ENCODE measurements at regions not wholly inside any gene's neighbourhood (a gene's known extent, or its start where the extent isn't known, plus 50 kb on each side); places are given as distances from the start of the nearest gene placed in this dataset.
A peak's percentile ranks its signal among the peaks of the same experiment; 100 is the strongest.

DNA sequence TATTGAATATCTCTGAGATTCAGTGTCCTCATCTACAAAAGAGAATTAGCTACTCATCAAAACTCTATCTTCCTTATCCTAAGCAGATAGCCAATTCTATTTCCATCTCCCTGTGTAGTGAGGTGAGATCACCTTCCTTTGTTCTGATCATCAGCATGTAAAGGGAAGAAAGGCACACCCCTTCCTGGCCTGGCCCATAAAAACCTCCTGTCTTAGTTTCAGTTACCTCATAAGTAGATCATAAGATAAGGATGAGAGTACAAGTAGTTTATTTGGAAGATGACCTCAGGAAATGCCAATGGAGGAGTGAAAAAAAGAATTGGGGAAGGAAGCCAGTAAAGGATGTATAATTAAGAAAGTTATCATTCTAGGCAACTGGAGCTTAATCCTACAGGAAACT lies 114.5 kb upstream of the GADL1 start:
- DNase-seq, result no peak

DNA sequence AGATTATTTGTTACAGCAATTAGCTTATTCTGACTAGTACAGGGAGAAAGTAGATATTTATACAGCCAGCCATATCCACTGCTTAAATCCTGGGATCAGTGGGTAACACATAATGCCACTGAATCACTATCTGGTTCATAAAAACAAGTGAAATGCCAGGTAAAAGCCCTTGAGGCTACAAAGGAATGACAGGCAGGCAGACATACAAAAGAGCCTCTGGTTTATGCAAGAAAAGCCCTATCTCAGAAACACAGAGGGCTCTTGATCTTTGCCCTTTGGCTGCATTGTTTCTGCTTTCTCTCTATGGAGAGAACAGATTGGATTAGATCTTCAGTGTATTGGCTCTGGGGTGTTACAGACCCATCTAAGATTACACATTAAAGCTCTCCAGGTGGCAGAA lies 115.4 kb upstream of the GADL1 start:
- DNase-seq, result no peak

DNA sequence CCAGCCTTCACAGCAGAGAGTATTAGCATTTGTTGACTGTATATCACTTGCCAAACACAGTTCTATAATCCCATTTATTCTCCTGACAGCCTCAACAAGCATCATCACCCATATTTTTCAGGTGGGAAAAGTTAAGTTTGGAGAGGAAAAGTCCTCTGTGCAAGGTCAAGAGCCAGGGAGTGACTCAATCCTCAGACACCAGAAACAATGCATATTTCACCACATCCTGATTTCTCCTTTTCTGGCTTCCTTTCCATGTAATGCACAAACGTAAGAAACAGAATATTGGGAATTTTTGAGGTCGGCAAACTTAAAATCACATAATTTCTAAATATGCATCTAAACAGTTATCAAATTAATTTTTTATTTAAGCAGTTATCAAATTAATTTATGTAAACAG lies 116.0 kb upstream of the GADL1 start:
- DNase-seq, result peak; percentile 59

DNA sequence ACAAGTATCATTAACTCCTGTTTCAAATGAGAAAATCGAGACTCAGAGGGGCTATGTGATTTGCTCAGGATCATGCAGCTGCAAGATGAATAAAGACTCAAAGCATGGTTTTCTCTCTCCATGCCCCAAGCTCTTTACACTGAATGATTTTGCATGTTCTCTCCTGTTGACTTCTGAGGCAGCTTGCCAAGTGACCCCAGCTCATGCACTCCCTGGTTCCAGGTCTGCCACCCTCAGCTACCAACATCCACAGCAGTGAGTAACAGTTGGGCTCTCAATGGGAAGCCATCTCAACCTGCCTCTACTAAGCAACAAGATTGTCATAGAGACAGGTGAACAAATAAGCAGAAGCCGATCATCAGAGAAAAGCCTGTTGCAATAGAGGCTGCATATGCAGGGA lies 116.9 kb upstream of the GADL1 start:
- DNase-seq, result no peak

DNA sequence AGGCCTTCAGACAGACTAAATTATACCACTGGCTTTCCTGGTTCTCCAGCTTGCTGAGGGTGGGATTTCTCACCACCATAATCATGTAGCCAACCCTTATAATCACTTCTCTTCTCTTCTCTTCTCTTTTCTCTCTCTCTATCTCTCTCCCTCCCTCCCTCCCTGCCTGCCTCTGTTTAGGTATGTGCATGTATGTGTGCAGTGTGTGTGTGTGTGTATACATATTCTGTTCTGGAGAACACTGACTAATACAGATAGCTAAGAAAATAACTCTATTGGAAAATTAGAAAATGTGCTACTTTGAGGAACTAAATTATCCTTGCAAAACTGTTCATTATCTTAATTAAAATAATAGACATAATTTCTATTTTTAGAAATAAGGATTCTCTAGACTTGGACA lies 118.6 kb upstream of the GADL1 start:
- no peak for DNase-seq

DNA sequence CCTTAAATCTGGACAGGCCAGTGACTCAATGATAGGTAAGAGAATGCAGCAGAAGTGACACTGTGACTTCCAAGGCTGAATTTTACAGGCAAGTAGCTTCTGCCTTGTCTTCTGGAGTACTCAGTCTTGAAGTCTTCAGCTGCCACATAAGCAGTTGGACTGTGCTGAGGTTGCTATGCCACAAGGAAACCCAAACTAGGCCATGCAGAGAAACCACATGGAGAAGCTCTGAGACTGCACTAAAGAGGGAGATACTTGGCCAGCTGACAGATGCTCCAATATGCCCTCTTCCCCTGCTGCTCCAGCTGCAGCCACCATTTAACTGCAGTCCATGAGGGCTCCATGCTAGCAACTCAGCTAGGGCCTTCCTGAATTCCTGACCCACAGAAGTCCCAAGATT lies 119.4 kb upstream of the GADL1 start:
- no peak for DNase-seq

DNA sequence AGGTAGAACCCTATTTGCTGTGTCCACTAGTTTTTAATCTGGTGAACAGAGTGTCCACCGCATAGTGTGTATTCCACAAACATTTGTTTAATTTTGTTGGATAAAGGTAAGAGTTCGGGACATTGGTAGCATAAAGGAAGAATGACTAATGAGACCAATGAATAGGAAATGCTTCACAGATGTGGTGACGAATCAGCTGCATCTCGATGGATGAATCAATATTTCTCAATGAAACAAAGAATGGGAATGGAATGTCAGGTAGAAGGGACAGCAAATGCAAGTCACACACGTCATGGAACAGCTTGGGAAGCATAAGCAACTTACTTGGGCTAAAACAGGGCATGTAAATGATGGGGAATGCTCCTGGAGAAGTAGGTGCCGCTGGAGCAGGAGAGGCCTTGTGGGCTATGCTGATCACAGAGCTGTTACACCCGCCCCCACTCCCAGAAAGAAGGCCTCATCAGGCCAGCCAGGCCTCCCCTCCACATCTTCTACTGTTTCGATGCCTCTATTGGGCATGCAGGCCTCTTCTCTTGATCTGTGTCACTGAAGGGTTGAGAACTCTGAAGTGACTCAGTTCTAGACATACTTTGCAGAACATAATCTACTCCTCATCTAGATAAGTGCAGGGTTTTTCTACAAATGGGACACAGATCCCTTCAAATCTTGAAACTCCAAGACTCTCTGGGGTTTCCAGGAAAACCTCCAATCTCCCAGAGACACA lies 120.0 kb upstream of the GADL1 start:
- DNase-seq, result peak; percentile 45

DNA sequence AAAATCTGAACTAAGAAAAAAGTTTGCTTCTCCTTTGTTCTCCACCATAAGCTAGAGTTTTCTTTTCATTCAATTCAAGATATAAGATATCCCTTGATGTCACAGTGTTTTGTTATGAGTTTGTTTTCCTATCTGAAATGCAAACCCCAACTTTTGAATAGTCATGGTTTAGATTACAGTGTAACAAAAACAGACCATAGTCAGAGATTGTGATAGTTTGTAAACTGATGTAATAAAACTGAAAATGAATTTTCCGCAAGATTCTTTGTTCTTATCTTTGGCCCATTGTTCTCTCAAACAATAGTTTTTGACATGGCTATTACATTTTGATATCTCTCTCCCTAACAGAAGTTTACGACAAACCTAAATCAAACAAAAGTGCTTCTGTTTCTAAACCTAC lies 121.7 kb upstream of the GADL1 start:
- DNase-seq, result no peak

DNA sequence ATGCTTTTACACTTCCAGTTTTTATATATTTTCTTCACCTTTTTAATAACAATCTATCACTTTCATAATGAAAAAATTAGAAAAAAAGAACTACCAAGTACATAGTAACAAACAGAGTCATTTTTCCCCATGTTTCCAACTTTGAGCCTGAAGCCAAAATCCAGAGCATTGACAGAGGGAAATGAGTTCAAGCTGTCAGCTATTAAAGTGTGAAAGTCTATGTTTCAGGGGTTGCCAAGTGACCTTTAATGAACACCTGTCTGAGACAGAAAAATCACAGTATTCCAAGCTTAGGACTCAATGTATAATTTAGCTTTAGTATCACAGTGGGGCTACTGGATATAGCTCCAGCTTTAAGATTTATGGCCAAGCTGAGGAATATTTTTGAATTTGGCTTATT lies 128.3 kb upstream of the GADL1 start:
- no peak for DNase-seq

DNA sequence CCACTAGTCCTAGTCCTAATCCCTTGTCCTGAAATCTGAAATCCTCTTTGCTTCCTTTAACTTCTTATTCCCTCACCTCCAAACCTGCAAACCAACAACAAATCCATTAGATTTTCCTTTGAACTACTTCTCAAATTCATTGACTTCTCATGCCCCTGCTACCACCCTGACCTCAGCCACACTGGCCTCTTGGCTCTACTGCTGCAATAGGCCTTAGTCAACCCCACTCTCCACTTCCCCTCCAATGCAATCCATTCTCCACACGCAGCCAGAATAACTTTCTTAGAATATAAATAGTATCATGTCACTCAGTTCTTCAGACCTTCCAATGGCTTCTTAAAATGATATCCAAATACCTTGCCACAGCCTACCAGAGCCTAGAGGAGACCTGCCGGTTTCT lies 131.1 kb upstream of the GADL1 start:
- DNase-seq, result no peak

DNA sequence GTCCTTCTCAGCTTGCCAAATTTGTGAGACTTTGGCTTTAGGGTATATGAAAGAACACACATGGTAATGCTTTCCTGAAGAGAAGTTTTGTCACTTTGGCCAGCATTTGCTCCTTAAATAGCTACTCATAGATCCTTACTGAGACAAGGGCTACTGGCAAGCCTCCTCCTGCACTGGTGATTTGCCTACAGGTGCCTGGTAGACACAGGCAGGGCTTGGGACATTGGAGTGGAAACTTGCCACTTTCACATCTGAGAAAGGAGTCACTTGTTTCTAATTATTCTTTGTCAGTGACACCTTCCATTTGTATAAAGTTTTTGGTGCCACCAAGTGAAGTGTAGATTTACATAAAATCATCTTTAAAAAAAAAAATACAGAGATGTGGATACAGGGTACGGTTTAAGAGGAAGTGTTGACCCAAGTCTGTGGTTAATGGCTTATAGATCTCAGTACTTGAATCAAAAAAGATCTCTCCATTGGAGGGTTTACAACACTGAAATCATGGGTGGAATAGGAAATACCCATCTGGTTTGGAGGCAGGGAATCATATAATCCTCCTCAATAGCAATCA lies 132.8 kb upstream of the GADL1 start:
- no peak for DNase-seq

DNA sequence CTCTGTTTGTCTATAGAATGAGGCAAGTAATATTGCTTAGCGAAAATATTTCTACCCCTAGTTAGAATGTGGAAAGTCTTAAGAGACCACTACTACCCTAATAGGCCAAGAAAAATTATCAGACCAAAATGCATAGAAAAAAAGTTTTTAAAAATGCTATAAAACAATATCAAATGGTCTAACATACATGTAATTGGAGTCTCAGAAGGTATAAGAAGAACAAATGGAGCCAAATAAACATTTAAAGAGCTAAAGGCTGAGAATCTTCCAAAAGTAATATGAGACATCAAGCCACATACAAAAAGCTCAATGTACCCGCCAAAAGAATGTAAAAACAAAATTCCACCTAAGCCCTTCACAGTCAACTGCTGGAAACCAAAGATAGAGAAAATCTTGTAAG lies 133.5 kb upstream of the GADL1 start:
- DNase-seq, result no peak

DNA sequence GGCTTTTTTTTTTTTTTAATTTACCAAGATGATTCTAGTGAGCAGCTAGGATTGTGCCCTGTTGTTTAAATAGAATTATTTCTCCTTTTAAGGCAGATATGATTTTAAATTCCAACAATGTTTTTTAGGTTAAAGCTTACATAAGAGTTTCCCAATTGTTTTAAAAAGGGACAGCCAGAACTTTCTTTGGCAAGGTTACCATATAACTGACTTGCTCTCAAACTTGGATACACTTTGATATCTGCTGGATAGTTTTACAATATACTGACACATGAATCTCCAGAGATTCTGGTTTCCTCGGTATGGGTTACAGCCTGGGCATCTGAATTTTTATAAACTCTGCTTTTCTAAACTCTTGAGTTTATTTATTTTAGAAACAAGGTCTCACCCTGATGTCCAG lies 134.3 kb upstream of the GADL1 start:
- DNase-seq, result no peak

DNA sequence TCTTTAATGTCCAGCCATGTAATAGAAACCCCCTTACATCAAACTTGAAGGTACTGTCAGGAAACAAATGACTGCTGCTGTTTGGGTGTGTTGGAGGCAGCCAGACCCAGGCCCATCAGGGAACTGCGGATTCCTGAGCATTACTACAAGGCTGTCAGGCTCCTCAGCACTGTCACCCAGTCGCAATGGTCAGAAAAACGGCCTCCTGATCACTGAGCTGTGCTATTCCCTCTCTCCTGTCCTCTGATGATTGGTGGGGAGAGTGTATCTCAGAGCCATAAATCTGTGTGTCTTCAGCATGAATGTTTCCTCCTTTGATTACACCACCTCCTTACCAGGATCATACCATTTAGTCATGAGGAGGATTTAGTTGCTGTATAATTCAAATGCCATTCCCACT lies 135.2 kb upstream of the GADL1 start:
- no peak for DNase-seq

DNA sequence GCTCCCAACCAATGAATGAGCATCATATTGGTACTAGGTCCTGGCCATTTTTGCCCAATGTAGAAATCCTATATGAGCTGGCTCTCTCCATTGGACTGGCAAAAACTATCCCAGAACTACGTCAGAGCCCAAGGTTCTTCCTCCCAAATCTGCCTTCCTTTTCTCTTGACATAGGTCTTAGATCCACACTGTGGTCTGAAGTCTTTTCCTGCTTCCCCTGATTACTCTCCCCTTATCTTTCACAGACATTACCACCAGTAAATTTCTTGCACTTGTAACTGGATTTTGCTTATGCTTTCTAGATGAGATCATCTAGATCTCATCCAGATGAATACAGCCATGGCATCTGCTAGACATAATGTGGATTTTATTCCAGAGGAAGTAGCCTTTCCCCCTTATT lies 141.2 kb upstream of the GADL1 start:
- DNase-seq, result no peak

DNA sequence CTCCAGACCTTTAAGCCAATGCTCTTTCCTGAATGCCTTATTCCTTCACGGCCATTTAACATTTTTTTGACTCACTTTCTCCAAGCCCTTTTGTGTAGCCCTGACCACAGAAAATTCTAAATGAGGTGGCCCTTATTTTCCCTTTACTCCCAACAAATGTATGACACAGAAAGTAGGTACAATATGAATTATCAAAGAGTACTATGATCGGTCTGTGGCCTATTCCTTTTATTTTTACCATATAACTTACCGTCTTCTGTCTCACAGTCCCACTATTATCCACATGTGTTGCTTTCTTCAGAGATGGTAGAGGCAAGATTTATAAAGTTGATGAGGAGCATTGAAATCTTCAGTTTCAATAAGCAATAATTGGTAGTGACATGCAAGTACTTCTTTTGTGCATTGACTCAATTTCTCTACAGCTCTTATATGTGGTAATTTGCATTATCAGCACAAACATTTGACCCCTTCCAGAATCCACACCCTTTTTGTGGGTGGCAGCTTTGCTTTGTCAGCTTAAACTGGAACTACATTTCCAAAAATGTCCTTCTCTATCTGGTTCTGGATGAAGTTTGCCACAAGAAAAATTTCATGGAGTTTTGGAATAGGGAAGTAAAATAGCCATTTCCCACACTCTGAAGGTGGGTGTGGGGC lies 143.8 kb upstream of the GADL1 start:
- DNase-seq, result no peak

DNA sequence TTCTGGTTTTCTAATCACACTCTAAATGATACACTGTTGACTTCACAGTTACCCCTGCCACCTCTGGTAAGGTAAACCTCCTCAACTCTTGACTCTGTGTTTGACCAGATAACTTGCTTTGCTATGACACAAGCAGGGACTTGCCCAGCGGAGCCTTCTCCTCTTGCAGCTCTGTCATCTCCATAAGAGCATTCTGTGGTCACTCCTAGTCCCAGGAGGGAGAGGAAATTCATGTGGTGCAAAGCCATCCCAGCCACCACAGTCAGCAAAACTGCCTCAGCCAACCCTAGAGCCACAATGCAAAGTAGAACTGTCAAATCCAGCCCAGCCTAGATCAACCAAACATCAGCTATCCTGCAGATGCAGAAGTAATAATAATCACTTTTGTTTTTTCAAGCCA lies 144.7 kb upstream of the GADL1 start:
- DNase-seq, result no peak

DNA sequence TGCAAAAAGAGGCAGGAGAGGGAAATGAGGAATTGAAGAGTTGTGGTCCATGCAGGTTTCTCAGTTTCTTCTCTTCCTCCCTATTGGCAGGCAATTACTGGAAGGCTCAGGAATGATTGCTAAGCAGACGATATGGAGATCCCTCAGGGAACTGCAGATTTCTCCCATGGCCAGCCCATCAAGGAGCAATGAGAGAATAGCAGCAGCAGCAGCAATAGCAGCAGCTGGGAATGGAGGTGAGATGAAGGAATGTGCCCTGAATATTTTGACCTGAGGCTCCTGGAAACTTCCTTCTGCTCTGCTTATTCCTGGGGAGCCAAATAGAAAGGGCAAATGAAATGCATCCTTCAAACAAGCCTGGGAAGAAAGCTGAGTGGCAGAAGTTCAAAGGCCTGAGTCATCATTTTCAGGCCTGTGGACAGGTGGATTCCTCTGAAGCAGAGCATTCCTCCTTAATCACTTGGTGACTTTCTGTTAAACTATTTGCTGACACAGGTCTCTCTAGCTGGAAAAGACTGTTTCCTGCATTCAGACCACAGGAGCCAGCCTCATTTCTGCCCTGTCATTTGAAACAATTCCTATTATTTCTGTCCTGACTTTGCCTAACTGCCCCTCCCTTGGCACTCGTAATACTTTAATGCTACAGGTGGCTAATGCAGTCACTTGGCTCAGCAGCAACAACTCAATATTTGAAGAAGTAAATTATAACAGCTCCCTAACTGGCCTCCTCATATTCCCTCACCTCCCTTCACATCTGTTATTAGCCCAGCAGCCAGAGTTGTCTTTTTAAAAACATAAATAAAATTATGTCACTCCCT lies 146.9 kb upstream of the GADL1 start:
- peak; percentile 88 for DNase-seq

DNA sequence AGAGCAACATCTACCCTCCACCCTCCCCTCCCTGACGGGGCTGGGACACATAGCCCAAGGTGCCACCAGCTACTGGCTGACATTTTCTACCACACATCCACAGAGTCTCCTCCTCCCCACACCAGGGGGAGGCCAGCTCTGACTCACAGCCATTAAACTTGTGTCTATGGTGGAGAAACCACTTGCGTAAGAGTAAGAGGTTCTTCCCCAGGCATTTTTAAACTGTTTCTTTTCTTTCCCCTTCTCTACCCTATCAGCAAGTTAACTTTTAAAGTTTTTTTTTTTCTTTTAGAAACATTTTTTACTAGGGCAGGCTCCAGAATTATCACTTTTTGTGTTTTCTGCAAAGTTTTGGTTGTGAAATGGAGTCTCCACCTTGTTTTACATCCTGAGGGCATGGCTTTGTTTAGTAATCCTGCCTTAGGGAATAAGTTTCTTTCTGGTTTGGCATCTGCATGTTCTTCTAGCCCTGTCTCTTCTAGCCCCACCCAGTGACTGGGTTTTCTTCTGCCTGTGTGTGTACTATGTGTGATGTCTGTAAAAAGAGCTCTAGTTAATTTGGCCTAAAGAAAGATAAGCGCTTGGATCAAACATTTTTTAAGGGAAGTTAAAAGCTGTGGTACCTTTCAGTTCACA lies 148.8 kb upstream of the GADL1 start:
- DNase-seq, result peak; percentile 46

DNA sequence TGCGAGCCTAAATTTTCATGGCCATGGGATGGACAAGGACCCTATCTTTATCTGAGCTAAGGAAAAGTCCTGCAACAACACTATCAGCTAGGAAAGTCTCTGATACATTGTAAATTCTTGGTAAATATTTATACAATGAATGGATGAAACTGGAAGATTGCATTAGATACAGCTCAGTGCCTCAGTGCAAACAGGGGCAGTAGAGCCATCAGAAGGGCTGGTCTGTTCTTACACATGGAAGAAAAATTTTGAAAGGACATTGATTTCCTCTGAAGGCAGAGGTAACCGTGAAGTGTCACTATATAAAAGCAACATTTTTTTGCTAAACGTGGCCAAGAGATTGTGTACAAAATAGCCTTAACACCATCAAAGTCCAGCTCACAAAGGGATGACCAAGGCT lies 153.2 kb upstream of the GADL1 start:
- no peak for DNase-seq

DNA sequence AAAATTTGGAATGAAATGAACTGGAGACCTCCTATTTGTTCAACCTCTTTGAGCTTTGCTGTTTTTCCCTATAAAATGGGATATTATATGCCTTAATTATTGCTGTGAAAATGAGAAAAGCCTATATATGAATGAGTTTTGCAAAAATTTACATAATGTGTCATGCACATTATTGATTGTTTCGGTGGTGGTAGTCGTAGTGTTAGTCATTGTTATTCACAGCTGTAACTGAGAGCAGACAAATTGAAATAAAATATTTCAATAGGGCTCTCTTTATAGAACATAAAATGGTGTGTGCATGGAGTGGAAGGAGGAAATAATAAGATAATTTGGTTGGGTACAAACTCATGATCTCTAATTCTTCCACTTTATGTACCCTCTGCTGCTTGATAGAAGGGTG lies 153.7 kb upstream of the GADL1 start:
- DNase-seq, result no peak

DNA sequence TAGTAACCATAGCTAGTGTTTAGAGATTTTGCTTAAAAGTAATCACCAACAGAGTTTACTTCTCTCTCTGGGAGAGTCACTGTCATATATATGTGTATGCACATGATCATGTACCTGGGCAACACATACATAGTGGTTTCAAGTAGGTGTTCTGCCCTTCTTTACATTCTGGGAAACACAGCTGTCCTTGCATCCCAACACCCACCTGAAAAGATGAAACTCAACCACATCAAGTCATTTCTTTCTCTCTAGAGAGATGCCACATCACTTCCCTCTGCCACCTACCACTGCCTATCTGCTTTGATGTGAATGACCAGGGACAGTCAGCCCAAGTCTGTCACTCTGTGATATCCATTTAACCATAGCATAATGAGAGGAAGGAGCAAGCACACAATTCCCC lies 155.8 kb upstream of the GADL1 start:
- DNase-seq, result no peak

DNA sequence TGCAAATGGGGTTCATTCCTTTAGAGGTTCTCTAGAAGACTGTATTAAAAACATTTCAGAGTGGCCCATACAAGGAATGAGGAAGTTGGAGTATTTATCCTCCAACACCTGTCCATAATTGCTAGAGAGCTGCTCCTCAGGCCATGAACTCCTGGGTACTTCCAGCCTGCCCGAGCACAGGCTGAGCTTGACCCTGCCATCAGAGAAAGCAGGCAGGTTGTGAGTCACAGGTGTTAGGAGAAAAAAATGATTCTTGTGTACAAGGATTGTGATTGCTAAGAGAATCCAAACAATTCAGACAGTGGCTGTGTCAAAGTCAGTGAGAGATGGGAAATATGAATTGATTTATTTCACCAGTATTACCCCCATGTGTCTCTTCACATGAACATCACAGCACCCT lies 156.8 kb upstream of the GADL1 start:
- no peak for DNase-seq

Data from fibroblast of skin of right quadriceps (primary cell).